ENCODE measurements at regions not wholly inside any gene's neighbourhood (a gene's known extent, or its start where the extent isn't known, plus 50 kb on each side); places are given as distances from the start of the nearest gene placed in this dataset.

DNA sequence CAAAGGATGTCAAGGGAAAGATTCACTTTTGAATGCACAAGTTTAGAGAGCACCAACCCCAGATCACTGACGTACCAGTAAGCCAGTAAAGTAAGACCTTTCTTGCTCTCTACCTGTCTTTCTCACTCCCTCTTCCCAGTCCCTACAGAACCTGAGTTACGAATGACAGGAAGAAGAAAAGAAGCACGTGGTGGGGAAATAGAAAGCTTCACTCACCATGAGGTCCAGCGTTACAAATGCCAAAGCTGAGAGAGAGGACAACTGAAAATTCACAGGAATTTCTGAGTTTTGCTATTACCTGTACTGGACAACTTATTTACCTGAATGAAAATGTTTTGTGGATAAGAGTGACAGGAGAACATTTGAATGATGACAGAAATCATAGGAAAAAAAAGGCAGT is 133.2 kb upstream of the GBE1 start:
- no peak for ATAC-seq
- CTCF ChIA-PET = interaction anchor here (2.8 kb wide), 1 partner anchor 16 kb away, joined by 9 read pairs; no protein-coding TSS in a partner anchor

GRCh38 chr3:81891055-81891895 is 129.8 kb upstream of the GBE1 start:
- Histone ChIP-seq H3K4me3 (no peak overlapping the region), H3K9me3 (no peaks in the 10 kb centered on the region), H3K4me2 (no peak overlapping the region), H3K4me1 (no peaks in the 10 kb centered on the region), H3K27ac (no peak overlapping the region)
- POLR2A ChIA-PET = no interaction called here
- FAIRE-seq = no peak
- DNase-seq (ENCODE audit: low read depth in 1 of 2, low spot score in 1 of 2) = no peak
- ATAC-seq = no peak
- 71% methylated on average over 8 of the region's 8 CpGs for WGBS (ENCODE audit: missing lambda C conversion rate)
- CTCF ChIA-PET = interaction anchor here (0.6 to 1.5 kb wide), 3 partner anchors 20 to 242 kb away, joined by 3 to 4 read pairs (median 3); no protein-coding TSS in a partner anchor
- TF ChIP-seq CTCF (IDR thresholded peaks at IDR 0.05) (no peak), RCOR1 (IDR thresholded peaks at IDR 0.05; ENCODE audit: low read depth, low read length) (no peak), CEBPB (IDR thresholded peaks at IDR 0.05) (no peak), POLR2AphosphoS2 (conservative IDR thresholded peaks at IDR 0.05; ENCODE audit: low read length) (no peak), ZFP36 (IDR thresholded peaks at IDR 0.05; ENCODE audit: borderline replicate concordance, partially characterized antibody) (no peak), KDM5A (IDR thresholded peaks at IDR 0.05) (no peak), GATA3 (IDR thresholded peaks at IDR 0.05; ENCODE audit: borderline replicate concordance) (no peak), PHF8 (IDR thresholded peaks at IDR 0.05; ENCODE audit: borderline replicate concordance, low read depth) (no peak), EP300 (IDR thresholded peaks at IDR 0.05) (no peak)

More for the DNA sequence above, 133.2 kb upstream of the GBE1 start:
- Histone ChIP-seq H3K4me3 (no peak overlapping the region), H3K9me3 (no peaks in the 10 kb centered on the region), H3K4me2 (no peak overlapping the region), H3K4me1 (no peaks in the 10 kb centered on the region), H3K27ac (no peak overlapping the region)
- FAIRE-seq (no peak), DNase-seq (ENCODE audit: low read depth in 1 of 2, low spot score in 1 of 2) (no peak)
- 48% methylated on average over 4 of the region's 4 CpGs for WGBS (ENCODE audit: missing lambda C conversion rate)
- POLR2A ChIA-PET = no interaction called here
- no peak for TF ChIP-seq HOXB13 (CRISPR knock-in tag; IDR thresholded peaks at IDR 0.05; ENCODE audit: low read depth)
- TF ChIP-seq MAX (IDR thresholded peaks at IDR 0.05) = no peak
- TF ChIP-seq JUN (IDR thresholded peaks at IDR 0.05) = no peak
- no peak for TF ChIP-seq FOSL2 (IDR thresholded peaks at IDR 0.05)
- TF ChIP-seq FOSL2 (CRISPR knock-in tag; IDR thresholded peaks at IDR 0.05) = no peak

DNA sequence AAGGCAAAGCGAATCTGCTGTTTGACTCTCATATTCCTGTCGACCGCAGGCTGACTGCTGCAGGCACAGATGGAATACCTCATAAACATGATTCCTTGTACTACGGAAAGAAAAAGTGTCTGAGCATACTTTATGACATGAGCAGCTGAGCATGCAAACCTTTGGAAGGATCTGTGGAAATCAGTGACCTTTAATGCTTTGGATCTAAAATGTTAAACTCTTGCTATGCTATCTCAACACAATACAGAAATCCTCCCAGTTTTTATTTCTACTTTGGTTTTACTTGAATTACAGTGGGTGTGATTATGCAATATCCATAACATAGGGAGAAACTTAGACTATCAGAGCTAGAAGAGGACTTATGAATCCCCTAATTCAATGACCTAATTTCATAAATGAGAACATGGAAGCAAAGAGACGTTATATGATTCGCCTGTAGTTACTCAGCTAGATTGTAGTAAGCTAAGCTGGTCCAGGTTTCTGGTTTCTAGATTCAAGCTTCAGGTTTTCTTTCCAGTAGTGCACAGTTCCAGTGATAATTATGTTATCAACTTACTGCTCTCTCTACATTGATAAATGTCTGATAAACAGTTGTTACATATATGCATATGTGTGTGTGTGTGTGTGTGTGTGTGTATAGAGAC is 127.6 kb upstream of the GBE1 start:
- H3K4me2 ChIP-seq = no peak overlapping the region
- 56% methylated on average over 6 of the region's 6 CpGs for WGBS (ENCODE audit: missing lambda C conversion rate)
- H3K27ac ChIP-seq = no peak overlapping the region
- ATAC-seq (no peak), FAIRE-seq (no peak), DNase-seq (ENCODE audit: low read depth in 1 of 2, low spot score in 1 of 2) (no peak)
- H3K4me3 ChIP-seq = no peak overlapping the region
- POLR2A ChIA-PET = no interaction called here
- H3K9me3 ChIP-seq = no peaks in the 10 kb centered on the region
- CTCF ChIA-PET = interaction anchor here (0.7 to 1.0 kb wide), 3 partner anchors 21 to 730 kb away, joined by 3 read pairs; no protein-coding TSS in a partner anchor
- H3K4me1 ChIP-seq = no peaks in the 10 kb centered on the region
- TF ChIP-seq CBX2 (IDR thresholded peaks at IDR 0.05; ENCODE audit: borderline replicate concordance, low read depth) (no peak), MAFK (IDR thresholded peaks at IDR 0.05; ENCODE audit: partially characterized antibody) (no peak), MAX (IDR thresholded peaks at IDR 0.05) (no peak), USF2 (IDR thresholded peaks at IDR 0.05) (no peak), CEBPB (IDR thresholded peaks at IDR 0.05) (no peak), ZFP36 (IDR thresholded peaks at IDR 0.05; ENCODE audit: borderline replicate concordance, partially characterized antibody) (no peak), TFCP2L1 (CRISPR knock-in tag; IDR thresholded peaks at IDR 0.05) (no peak), HDAC2 (IDR thresholded peaks at IDR 0.05) (no peak), MYC (IDR thresholded peaks at IDR 0.05; ENCODE audit: borderline replicate concordance, low read length) (no peak), RAD21 (conservative IDR thresholded peaks at IDR 0.05 in 1 of 2, IDR thresholded peaks at IDR 0.05 in 1 of 2) (no peak), POLR2AphosphoS2 (conservative IDR thresholded peaks at IDR 0.05; ENCODE audit: low read length) (no peak), RCOR1 (IDR thresholded peaks at IDR 0.05; ENCODE audit: low read depth, low read length) (no peak), BHLHE40 (IDR thresholded peaks at IDR 0.05; ENCODE audit: low read depth, low read length) (no peak)
- TF ChIP-seq, protein P1, sequence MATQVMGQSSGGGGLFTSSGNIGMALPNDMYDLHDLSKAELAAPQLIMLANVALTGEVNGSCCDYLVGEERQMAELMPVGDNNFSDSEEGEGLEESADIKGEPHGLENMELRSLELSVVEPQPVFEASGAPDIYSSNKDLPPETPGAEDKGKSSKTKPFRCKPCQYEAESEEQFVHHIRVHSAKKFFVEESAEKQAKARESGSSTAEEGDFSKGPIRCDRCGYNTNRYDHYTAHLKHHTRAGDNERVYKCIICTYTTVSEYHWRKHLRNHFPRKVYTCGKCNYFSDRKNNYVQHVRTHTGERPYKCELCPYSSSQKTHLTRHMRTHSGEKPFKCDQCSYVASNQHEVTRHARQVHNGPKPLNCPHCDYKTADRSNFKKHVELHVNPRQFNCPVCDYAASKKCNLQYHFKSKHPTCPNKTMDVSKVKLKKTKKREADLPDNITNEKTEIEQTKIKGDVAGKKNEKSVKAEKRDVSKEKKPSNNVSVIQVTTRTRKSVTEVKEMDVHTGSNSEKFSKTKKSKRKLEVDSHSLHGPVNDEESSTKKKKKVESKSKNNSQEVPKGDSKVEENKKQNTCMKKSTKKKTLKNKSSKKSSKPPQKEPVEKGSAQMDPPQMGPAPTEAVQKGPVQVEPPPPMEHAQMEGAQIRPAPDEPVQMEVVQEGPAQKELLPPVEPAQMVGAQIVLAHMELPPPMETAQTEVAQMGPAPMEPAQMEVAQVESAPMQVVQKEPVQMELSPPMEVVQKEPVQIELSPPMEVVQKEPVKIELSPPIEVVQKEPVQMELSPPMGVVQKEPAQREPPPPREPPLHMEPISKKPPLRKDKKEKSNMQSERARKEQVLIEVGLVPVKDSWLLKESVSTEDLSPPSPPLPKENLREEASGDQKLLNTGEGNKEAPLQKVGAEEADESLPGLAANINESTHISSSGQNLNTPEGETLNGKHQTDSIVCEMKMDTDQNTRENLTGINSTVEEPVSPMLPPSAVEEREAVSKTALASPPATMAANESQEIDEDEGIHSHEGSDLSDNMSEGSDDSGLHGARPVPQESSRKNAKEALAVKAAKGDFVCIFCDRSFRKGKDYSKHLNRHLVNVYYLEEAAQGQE (IDR thresholded peaks at IDR 0.05) = no peak
- TF ChIP-seq, protein P2, sequence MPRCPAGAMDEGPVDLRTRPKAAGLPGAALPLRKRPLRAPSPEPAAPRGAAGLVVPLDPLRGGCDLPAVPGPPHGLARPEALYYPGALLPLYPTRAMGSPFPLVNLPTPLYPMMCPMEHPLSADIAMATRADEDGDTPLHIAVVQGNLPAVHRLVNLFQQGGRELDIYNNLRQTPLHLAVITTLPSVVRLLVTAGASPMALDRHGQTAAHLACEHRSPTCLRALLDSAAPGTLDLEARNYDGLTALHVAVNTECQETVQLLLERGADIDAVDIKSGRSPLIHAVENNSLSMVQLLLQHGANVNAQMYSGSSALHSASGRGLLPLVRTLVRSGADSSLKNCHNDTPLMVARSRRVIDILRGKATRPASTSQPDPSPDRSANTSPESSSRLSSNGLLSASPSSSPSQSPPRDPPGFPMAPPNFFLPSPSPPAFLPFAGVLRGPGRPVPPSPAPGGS (IDR thresholded peaks at IDR 0.05) = no peak
